Retinal pigment epithelial cell (primary cell): ENCODE measurements at regions not wholly inside any gene's neighbourhood (a gene's known extent, or its start where the extent isn't known, plus 50 kb on each side); places are given as distances from the start of the nearest gene placed in this dataset.

Experiments used
- DNase-seq: peaks from one replicate; pipeline ENCODE4 v3.0.0-alpha.2; 2010; ENCODE audit warnings: low read depth
- H3K4me3 ChIP-seq: 2 replicates; pipeline ENCODE4 v1.5.1; 2011; ENCODE audit warnings: mild to moderate bottlenecking, low read length, control low read depth, moderate library complexity
- CTCF ChIP-seq: conservative IDR thresholded peaks from 2 replicates; pipeline ENCODE4 v1.5.1; 2011; ENCODE audit warnings: low read depth, low read length, control low read depth, inconsistent platforms

GRCh38 chr16:9271841-9272240 is 180.4 kb downstream of the HAPSTR1 start:
- no peak overlapping the region for H3K4me3 ChIP-seq
- TF ChIP-seq CTCF: no peak
- no peak for DNase-seq

- H3K4me3 ChIP-seq: no peak overlapping the region
- no peak for DNase-seq
- no peak for TF ChIP-seq CTCF
Observed at GRCh38 chr16:9275377-9275776, 183.9 kb downstream of the HAPSTR1 start.

GRCh38 chr16:9275816-9276354 is 184.4 kb downstream of the HAPSTR1 start:
- no peak overlapping the region for H3K4me3 ChIP-seq
- no peak for DNase-seq
- no peak for TF ChIP-seq CTCF

GRCh38 chr16:9279291-9280068 is 188.0 kb downstream of the HAPSTR1 start:
- TF ChIP-seq CTCF: no peak
- no peak for DNase-seq
- no peak overlapping the region for H3K4me3 ChIP-seq

- TF ChIP-seq CTCF: no peak
- no peak for DNase-seq
- H3K4me3 ChIP-seq: no peak overlapping the region
Observed at GRCh38 chr16:9280069-9280466, 188.6 kb downstream of the HAPSTR1 start.

GRCh38 chr16:9286930-9287329 is 195.5 kb downstream of the HAPSTR1 start:
- no peak for TF ChIP-seq CTCF

GRCh38 chr16:9296271-9296590 is 204.8 kb downstream of the HAPSTR1 start:
- no peak overlapping the region for H3K4me3 ChIP-seq
- TF ChIP-seq CTCF: no peak
- DNase-seq: no peak

More at GRCh38 chr16:9286930-9287329, 195.5 kb downstream of the HAPSTR1 start:
- no peak overlapping the region for H3K4me3 ChIP-seq
- DNase-seq: no peak
